HepG2 (cell line): ENCODE measurements at regions not wholly inside any gene's neighbourhood (a gene's known extent, or its start where the extent isn't known, plus 50 kb on each side); places are given as distances from the start of the nearest gene placed in this dataset.

Experiments
- CBFB ChIP-seq: sonication (generic); formaldehyde crosslinking; IDR thresholded peaks from 2 replicates; pipeline ENCODE4 v1.4.0; 2020; ENCODE audit warnings: missing genetic modification reagents
- EZH2 ChIP-seq: conservative IDR thresholded peaks from 2 replicates; pipeline ENCODE4 v1.6.1; 2012; ENCODE audit warnings: mild to moderate bottlenecking, low read depth, low read length, moderate library complexity
- NBN ChIP-seq: fragments of 450-650 bp; conservative IDR thresholded peaks from 2 replicates; pipeline ENCODE4 v1.6.1; 2017
- PPARG ChIP-seq: conservative IDR thresholded peaks from 2 replicates; pipeline ENCODE4 v1.6.1; 2016; ENCODE audit warnings: missing biosample characterization, missing genetic modification reagents
- SP2 ChIP-seq: sonication (generic); formaldehyde crosslinking; IDR thresholded peaks from 2 replicates; pipeline ENCODE4 v1.5.1; 2020; ENCODE audit warnings: mild to moderate bottlenecking, missing genetic modification reagents
- ZNF10 ChIP-seq: sonication (generic); formaldehyde crosslinking; IDR thresholded peaks from 2 replicates; pipeline ENCODE4 v1.4.0; 2020; ENCODE audit warnings: mild to moderate bottlenecking, low read depth, missing genetic modification reagents, borderline replicate concordance
- ZNF24 ChIP-seq: fragments of 450-650 bp; IDR thresholded peaks from 2 replicates; pipeline ENCODE4 v1.6.1; 2017; ENCODE audit warnings: antibody characterized with exemption, mild to moderate bottlenecking
- ZNF44 ChIP-seq: sonication (generic); formaldehyde crosslinking; IDR thresholded peaks from 2 replicates; pipeline ENCODE4 v1.5.1; 2020; ENCODE audit warnings: mild to moderate bottlenecking, missing genetic modification reagents
- ZNF589 ChIP-seq: sonication (generic); formaldehyde crosslinking; conservative IDR thresholded peaks from 2 replicates; pipeline ENCODE4 v1.8.0; 2022; ENCODE audit warnings: mild to moderate bottlenecking, moderate library complexity, missing genetic modification reagents
- TF ChIP-seq, protein P1 (sequence below): sonication (generic); formaldehyde crosslinking; IDR thresholded peaks from 2 replicates; pipeline ENCODE4 v1.5.0; 2020; ENCODE audit warnings: mild to moderate bottlenecking, missing genetic modification reagents, moderate library complexity
- TF ChIP-seq, protein P2 (sequence below): sonication (generic); formaldehyde crosslinking; IDR thresholded peaks from 2 replicates; pipeline ENCODE4 v1.4.0; 2020; ENCODE audit warnings: low read depth, mild to moderate bottlenecking, missing genetic modification reagents
- TF ChIP-seq, protein P3 (sequence below), 2 experiments: sonication (generic) in 1 of 2; formaldehyde crosslinking in 1 of 2; IDR thresholded peaks; 2 replicates each; pipeline versions ENCODE4 v1.5.1 to v1.6.1; 2011 to 2020; ENCODE audit warnings: borderline replicate concordance in 1 of 2, low read depth in 1 of 2, low read length in 1 of 2, mild to moderate bottlenecking in 1 of 2, missing genetic modification reagents in 1 of 2, moderate library complexity in 1 of 2
- TF ChIP-seq, protein P4 (sequence below): IDR thresholded peaks from 2 replicates; pipeline ENCODE4 v1.6.1; 2016
- TF ChIP-seq, protein P5 (sequence below): IDR thresholded peaks from 2 replicates; pipeline ENCODE4 v1.6.1; 2016; ENCODE audit warnings: low read depth, control low read depth

DNA sequence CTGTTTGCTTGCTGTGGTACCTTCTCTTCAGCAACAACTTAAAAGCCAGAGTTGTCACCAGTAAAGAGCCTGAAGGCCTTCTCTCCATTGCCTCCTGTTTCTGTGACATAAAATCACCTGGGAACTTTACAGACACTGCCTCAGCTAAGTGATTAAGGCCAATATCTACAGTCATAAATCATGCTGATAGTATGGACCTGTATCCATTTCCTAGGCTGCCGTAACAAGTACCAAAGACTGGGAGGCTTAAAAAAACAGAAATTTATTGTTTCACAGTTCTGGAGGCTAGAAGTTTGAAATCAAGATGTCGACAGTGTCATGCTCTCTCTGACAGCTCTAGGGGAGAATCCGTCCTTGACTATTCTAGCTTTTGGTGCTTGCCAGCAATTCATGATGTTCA lies 108.4 kb upstream of the UNC5B start:
- TF ChIP-seq EZH2: no peak
- no peak for TF ChIP-seq CBFB
- no peak for TF ChIP-seq ZNF44
- no peak for TF ChIP-seq NBN
- no peak for TF ChIP-seq ZNF10
- no peak for TF ChIP-seq PPARG (CRISPR knock-in tag)
- TF ChIP-seq, protein P1, sequence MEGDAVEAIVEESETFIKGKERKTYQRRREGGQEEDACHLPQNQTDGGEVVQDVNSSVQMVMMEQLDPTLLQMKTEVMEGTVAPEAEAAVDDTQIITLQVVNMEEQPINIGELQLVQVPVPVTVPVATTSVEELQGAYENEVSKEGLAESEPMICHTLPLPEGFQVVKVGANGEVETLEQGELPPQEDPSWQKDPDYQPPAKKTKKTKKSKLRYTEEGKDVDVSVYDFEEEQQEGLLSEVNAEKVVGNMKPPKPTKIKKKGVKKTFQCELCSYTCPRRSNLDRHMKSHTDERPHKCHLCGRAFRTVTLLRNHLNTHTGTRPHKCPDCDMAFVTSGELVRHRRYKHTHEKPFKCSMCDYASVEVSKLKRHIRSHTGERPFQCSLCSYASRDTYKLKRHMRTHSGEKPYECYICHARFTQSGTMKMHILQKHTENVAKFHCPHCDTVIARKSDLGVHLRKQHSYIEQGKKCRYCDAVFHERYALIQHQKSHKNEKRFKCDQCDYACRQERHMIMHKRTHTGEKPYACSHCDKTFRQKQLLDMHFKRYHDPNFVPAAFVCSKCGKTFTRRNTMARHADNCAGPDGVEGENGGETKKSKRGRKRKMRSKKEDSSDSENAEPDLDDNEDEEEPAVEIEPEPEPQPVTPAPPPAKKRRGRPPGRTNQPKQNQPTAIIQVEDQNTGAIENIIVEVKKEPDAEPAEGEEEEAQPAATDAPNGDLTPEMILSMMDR (CRISPR knock-in tag): no peak
- TF ChIP-seq, protein P2, sequence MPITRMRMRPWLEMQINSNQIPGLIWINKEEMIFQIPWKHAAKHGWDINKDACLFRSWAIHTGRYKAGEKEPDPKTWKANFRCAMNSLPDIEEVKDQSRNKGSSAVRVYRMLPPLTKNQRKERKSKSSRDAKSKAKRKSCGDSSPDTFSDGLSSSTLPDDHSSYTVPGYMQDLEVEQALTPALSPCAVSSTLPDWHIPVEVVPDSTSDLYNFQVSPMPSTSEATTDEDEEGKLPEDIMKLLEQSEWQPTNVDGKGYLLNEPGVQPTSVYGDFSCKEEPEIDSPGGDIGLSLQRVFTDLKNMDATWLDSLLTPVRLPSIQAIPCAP (CRISPR knock-in tag): no peak
- TF ChIP-seq, protein P3, sequence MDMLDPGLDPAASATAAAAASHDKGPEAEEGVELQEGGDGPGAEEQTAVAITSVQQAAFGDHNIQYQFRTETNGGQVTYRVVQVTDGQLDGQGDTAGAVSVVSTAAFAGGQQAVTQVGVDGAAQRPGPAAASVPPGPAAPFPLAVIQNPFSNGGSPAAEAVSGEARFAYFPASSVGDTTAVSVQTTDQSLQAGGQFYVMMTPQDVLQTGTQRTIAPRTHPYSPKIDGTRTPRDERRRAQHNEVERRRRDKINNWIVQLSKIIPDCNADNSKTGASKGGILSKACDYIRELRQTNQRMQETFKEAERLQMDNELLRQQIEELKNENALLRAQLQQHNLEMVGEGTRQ (IDR thresholded peaks at IDR 0.05; ENCODE audit: low read depth, low read length): no peak
- TF ChIP-seq, protein P3 (CRISPR knock-in tag; IDR thresholded peaks at IDR 0.05; ENCODE audit: borderline replicate concordance): no peak
- no peak for TF ChIP-seq ZNF24
- no peak for TF ChIP-seq SP2 (CRISPR knock-in tag)
- TF ChIP-seq, protein P4, sequence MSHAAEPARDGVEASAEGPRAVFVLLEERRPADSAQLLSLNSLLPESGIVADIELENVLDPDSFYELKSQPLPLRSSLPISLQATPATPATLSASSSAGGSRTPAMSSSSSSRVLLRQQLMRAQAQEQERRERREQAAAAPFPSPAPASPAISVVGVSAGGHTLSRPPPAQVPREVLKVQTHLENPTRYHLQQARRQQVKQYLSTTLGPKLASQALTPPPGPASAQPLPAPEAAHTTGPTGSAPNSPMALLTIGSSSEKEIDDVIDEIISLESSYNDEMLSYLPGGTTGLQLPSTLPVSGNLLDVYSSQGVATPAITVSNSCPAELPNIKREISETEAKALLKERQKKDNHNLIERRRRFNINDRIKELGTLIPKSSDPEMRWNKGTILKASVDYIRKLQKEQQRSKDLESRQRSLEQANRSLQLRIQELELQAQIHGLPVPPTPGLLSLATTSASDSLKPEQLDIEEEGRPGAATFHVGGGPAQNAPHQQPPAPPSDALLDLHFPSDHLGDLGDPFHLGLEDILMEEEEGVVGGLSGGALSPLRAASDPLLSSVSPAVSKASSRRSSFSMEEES: no peak
- TF ChIP-seq, protein P5, sequence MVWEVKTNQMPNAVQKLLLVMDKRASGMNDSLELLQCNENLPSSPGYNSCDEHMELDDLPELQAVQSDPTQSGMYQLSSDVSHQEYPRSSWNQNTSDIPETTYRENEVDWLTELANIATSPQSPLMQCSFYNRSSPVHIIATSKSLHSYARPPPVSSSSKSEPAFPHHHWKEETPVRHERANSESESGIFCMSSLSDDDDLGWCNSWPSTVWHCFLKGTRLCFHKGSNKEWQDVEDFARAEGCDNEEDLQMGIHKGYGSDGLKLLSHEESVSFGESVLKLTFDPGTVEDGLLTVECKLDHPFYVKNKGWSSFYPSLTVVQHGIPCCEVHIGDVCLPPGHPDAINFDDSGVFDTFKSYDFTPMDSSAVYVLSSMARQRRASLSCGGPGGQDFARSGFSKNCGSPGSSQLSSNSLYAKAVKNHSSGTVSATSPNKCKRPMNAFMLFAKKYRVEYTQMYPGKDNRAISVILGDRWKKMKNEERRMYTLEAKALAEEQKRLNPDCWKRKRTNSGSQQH (CRISPR knock-in tag): no peak
- TF ChIP-seq ZNF589 (CRISPR knock-in tag): no peak
